ENCODE measurements at regions not wholly inside any gene's neighbourhood (a gene's known extent, or its start where the extent isn't known, plus 50 kb on each side); places are given as distances from the start of the nearest gene placed in this dataset.

GRCh38 chr2:45093181-45093580 is 83.9 kb upstream of the SIX2 start:
- H3K27ac ChIP-seq = no peak overlapping the region
- TF ChIP-seq, protein P1, sequence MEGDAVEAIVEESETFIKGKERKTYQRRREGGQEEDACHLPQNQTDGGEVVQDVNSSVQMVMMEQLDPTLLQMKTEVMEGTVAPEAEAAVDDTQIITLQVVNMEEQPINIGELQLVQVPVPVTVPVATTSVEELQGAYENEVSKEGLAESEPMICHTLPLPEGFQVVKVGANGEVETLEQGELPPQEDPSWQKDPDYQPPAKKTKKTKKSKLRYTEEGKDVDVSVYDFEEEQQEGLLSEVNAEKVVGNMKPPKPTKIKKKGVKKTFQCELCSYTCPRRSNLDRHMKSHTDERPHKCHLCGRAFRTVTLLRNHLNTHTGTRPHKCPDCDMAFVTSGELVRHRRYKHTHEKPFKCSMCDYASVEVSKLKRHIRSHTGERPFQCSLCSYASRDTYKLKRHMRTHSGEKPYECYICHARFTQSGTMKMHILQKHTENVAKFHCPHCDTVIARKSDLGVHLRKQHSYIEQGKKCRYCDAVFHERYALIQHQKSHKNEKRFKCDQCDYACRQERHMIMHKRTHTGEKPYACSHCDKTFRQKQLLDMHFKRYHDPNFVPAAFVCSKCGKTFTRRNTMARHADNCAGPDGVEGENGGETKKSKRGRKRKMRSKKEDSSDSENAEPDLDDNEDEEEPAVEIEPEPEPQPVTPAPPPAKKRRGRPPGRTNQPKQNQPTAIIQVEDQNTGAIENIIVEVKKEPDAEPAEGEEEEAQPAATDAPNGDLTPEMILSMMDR (conservative IDR thresholded peaks at IDR 0.05) = no peak

DNA sequence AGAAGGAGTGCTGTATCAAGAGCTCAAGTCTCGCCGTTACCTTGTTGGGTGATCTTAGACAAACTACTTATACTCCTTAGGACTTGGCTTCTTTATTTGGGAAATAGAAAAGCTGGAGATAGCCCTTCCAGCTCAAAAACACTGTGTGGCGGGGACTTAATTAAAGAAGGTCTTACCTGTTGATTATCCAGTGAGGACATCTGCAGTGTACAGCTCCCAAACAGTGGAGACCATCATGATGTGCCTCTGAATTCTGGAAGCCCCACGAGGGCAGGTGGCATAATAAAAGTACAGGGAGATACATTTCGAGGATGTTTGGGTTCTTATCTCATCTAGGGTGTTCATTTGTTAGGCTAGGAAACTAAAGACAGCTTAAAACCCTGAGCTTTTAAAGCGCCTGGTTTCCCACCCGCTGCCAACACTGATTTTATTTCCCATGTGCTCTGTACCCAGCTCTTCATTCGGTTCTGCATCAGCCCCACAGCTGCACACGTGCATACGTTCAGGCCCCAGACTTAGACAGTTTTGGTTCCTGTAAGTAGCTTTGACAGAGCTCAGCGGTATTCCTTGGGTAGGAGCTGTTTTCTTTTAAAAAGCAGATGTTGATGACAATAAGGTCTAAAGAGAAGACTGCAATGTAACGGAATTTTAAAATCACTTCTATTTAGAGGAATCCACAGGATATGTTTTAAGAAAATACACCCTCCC is 80.5 kb upstream of the SIX2 start:
- no peak overlapping the region for H3K27ac ChIP-seq
- TF ChIP-seq, protein P1 (conservative IDR thresholded peaks at IDR 0.05) = no peak

DNA sequence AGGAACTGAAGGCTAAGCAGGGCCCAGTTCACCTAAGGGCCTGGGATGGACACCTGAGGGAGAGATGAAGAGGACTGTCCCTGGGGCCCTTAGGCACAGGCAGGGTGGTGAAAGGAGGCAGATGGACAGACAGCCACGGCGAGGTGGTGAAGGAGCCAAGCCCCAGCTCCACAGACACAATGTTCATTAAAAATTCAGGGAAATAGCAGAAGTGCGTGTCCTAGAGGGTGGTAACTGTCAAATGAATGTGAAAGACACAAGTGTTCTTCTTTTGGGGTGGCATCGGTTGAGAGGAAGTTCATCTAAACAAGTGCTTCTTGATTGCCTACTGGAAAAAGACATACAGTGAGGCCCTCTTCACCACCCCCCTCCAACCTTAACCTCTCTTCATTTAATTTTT is 76.2 kb upstream of the SIX2 start:
- TF ChIP-seq, protein P1 (conservative IDR thresholded peaks at IDR 0.05) = no peak
- H3K27ac ChIP-seq = no peak overlapping the region

- TF ChIP-seq, protein P1 (conservative IDR thresholded peaks at IDR 0.05) = no peak
- no peak overlapping the region for H3K27ac ChIP-seq
Measured at GRCh38 chr2:45084361-45085020, 75.2 kb upstream of the SIX2 start.

DNA sequence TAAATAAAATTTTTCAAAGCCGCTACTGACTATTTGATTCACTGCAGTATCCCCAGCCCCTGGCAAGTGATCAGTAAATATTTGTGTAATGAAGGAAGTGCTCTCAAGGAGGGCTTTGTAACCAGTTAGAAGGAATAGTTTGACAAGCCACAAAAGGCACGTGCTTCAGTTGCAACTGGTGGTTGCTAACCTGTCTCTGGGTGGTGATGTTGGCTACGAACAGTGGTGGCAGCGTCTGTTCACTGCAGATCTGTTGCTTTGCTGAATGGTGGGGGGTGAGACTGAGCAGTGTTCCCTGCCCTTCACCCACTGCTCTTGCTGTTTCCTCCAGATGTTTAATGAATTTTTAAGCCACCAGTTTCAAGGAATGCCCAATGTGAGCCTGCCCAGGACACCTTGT is 73.9 kb upstream of the SIX2 start:
- peak overlapping the region; percentile 31; the same call in 1 of the 2 replicates for H3K27ac ChIP-seq
- TF ChIP-seq, protein P1 (conservative IDR thresholded peaks at IDR 0.05) = peak; percentile 29

GRCh38 chr2:45074713-45075112 is 65.5 kb upstream of the SIX2 start:
- TF ChIP-seq, protein P1 (conservative IDR thresholded peaks at IDR 0.05) = no peak
- no peak overlapping the region for H3K27ac ChIP-seq

GRCh38 chr2:45072862-45073237 is 63.6 kb upstream of the SIX2 start:
- TF ChIP-seq, protein P1 (conservative IDR thresholded peaks at IDR 0.05) = no peak
- no peak overlapping the region for H3K27ac ChIP-seq

Data from VCaP (cell line).